ENCODE measurements at regions not wholly inside any gene's neighbourhood (a gene's known extent, or its start where the extent isn't known, plus 50 kb on each side); places are given as distances from the start of the nearest gene placed in this dataset.

GRCh38 chr11:115677190-115677589 lies 173.0 kb upstream of the CADM1 start:
- H3K27me3 ChIP-seq = no peaks in the 10 kb centered on the region
- no peak overlapping the region for H3K27ac ChIP-seq
- TF ChIP-seq POLR2A (IDR thresholded peaks at IDR 0.05) (no peak), EP300 (IDR thresholded peaks at IDR 0.05) (no peak)
- TF ChIP-seq, protein P1, sequence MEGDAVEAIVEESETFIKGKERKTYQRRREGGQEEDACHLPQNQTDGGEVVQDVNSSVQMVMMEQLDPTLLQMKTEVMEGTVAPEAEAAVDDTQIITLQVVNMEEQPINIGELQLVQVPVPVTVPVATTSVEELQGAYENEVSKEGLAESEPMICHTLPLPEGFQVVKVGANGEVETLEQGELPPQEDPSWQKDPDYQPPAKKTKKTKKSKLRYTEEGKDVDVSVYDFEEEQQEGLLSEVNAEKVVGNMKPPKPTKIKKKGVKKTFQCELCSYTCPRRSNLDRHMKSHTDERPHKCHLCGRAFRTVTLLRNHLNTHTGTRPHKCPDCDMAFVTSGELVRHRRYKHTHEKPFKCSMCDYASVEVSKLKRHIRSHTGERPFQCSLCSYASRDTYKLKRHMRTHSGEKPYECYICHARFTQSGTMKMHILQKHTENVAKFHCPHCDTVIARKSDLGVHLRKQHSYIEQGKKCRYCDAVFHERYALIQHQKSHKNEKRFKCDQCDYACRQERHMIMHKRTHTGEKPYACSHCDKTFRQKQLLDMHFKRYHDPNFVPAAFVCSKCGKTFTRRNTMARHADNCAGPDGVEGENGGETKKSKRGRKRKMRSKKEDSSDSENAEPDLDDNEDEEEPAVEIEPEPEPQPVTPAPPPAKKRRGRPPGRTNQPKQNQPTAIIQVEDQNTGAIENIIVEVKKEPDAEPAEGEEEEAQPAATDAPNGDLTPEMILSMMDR (IDR thresholded peaks at IDR 0.05) = no peak
- 86 to 89% methylated on average over 4 of the region's 4 CpGs for WGBS, 2 donors
- H3K4me1 ChIP-seq = peaks cover 0 to 7% (median 0%) of the 10 kb centered on the region in 4 donors
- no peak overlapping the region for H3K4me3 ChIP-seq
- no peak for DNase-seq (ENCODE audit: low spot score in 2 of 2)
- no peaks in the 10 kb centered on the region for H3K36me3 ChIP-seq
- H3K9me3 ChIP-seq = no peaks in the 10 kb centered on the region

- peaks cover 0 to 7% (median 0%) of the 10 kb centered on the region in 4 donors for H3K4me1 ChIP-seq
- no peak overlapping the region for H3K27ac ChIP-seq
- no peak overlapping the region for H3K4me3 ChIP-seq
- H3K36me3 ChIP-seq = no peaks in the 10 kb centered on the region
- TF ChIP-seq POLR2A (IDR thresholded peaks at IDR 0.05) = no peak
- TF ChIP-seq EP300 (IDR thresholded peaks at IDR 0.05) = no peak
- TF ChIP-seq, protein P1 (IDR thresholded peaks at IDR 0.05) = no peak
- WGBS, 2 donors = 83 to 85% methylated on average over 4 of the region's 4 CpGs
- H3K27me3 ChIP-seq = no peaks in the 10 kb centered on the region
- DNase-seq (ENCODE audit: low spot score in 2 of 2) = no peak
- H3K9me3 ChIP-seq = no peaks in the 10 kb centered on the region
Observed at GRCh38 chr11:115676768-115677167, 172.6 kb upstream of the CADM1 start.

GRCh38 chr11:115676206-115676605 lies 172.0 kb upstream of the CADM1 start:
- Histone ChIP-seq H3K27me3 (no peaks in the 10 kb centered on the region), H3K4me1 (peaks cover 0 to 7% (median 0%) of the 10 kb centered on the region in 4 donors), H3K27ac (no peak overlapping the region), H3K9me3 (no peaks in the 10 kb centered on the region), H3K4me3 (no peak overlapping the region), H3K36me3 (no peaks in the 10 kb centered on the region)
- WGBS, 2 donors = 95% methylated on average over 4 of the region's 4 CpGs
- DNase-seq (ENCODE audit: low spot score in 2 of 2) = no peak
- TF ChIP-seq POLR2A (IDR thresholded peaks at IDR 0.05) (no peak), EP300 (IDR thresholded peaks at IDR 0.05) (no peak)
- TF ChIP-seq, protein P1 (IDR thresholded peaks at IDR 0.05) = no peak

- H3K4me1 ChIP-seq = peaks cover 0 to 7% (median 0%) of the 10 kb centered on the region in 4 donors
- H3K9me3 ChIP-seq = no peaks in the 10 kb centered on the region
- no peak overlapping the region for H3K27ac ChIP-seq
- no peaks in the 10 kb centered on the region for H3K27me3 ChIP-seq
- H3K36me3 ChIP-seq = no peaks in the 10 kb centered on the region
- 81 to 87% methylated on average over 14 of the region's 14 CpGs for WGBS, 2 donors
- no peak for DNase-seq (ENCODE audit: low spot score in 2 of 2)
- TF ChIP-seq EP300 (IDR thresholded peaks at IDR 0.05) (no peak), POLR2A (IDR thresholded peaks at IDR 0.05) (no peak)
- TF ChIP-seq, protein P1 (IDR thresholded peaks at IDR 0.05) = no peak
- H3K4me3 ChIP-seq = no peak overlapping the region
Observed at GRCh38 chr11:115674937-115675544, 170.8 kb upstream of the CADM1 start.

- WGBS, 2 donors = 84 to 85% methylated on average over 16 of the region's 16 CpGs
- Histone ChIP-seq H3K27me3 (no peaks in the 10 kb centered on the region), H3K27ac (no peak overlapping the region), H3K36me3 (no peaks in the 10 kb centered on the region), H3K4me1 (peaks cover 0 to 7% (median 0%) of the 10 kb centered on the region in 4 donors), H3K9me3 (no peaks in the 10 kb centered on the region), H3K4me3 (no peak overlapping the region)
- TF ChIP-seq POLR2A (IDR thresholded peaks at IDR 0.05) (no peak), EP300 (IDR thresholded peaks at IDR 0.05) (no peak)
- TF ChIP-seq, protein P1 (IDR thresholded peaks at IDR 0.05) = no peak
- DNase-seq (ENCODE audit: low spot score in 2 of 2) = no peak
Observed at GRCh38 chr11:115674176-115674936, 170.1 kb upstream of the CADM1 start.
